ENCODE measurements at regions not wholly inside any gene's neighbourhood (a gene's known extent, or its start where the extent isn't known, plus 50 kb on each side); places are given as distances from the start of the nearest gene placed in this dataset.

DNA sequence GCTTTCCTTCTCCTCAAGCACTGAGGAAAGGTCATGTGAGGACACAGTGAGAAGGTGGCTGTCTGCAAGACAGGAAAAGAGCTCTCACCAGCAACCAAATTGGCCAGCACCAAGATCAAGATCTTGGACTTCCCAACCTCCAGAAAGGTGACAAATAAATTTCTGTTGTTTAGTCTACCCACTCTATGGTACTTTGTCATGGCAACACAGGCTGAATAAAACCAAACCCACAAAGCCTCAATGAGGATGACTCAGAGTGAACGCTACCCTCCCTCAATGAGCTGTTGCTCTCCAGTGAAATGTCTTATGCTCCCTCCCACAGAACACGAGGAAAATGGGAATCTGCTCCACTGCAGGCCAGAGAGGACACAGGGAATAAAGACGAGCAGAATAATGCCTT, 244.1 kb downstream of the RAB28 start (continued):
- TF ChIP-seq RFX5 (IDR thresholded peaks at IDR 0.05; ENCODE audit: low read length) (no peak), NFIC (IDR thresholded peaks at IDR 0.05; ENCODE audit: borderline replicate concordance) (no peak), JUND (IDR thresholded peaks at IDR 0.05) (no peak), SIN3A (IDR thresholded peaks at IDR 0.05; ENCODE audit: borderline replicate concordance, low read depth, low read length) (no peak)

- WGBS (ENCODE audit: low lambda C conversion rate), result 24% methylated on average over 2 of the region's 2 CpGs
- no peaks in the 10 kb centered on the region for H3K9me2 ChIP-seq
- TF ChIP-seq RAD21 (IDR thresholded peaks at IDR 0.05; ENCODE audit: low read length) (no peak), FOSL2 (IDR thresholded peaks at IDR 0.05; ENCODE audit: borderline replicate concordance, low read depth) (no peak), PBX3 (IDR thresholded peaks at IDR 0.05) (no peak), NFIC (IDR thresholded peaks at IDR 0.05; ENCODE audit: borderline replicate concordance) (no peak), FOXJ3 (CRISPR knock-in tag; IDR thresholded peaks at IDR 0.05) (no peak), SMC3 (IDR thresholded peaks at IDR 0.05; ENCODE audit: low read depth, low read length) (no peak), POLR2AphosphoS5 (IDR thresholded peaks at IDR 0.05; ENCODE audit: low read depth, low read length) (no peak), SIN3A (IDR thresholded peaks at IDR 0.05; ENCODE audit: borderline replicate concordance, low read depth, low read length) (no peak), IRF3 (IDR thresholded peaks at IDR 0.05; ENCODE audit: low read depth, low read length) (no peak), CTCF (IDR thresholded peaks at IDR 0.05) (no peak), RXRA (IDR thresholded peaks at IDR 0.05; ENCODE audit: borderline replicate concordance, low read depth) (no peak), ELF1 (IDR thresholded peaks at IDR 0.05) (no peak), GABPA (IDR thresholded peaks at IDR 0.05; ENCODE audit: low read depth) (no peak), MXI1 (IDR thresholded peaks at IDR 0.05; ENCODE audit: low read depth, low read length) (no peak), NRF1 (IDR thresholded peaks at IDR 0.05; ENCODE audit: low read depth, low read length) (no peak), RFX5 (IDR thresholded peaks at IDR 0.05; ENCODE audit: low read length) (no peak)
- TF ChIP-seq, protein P1, sequence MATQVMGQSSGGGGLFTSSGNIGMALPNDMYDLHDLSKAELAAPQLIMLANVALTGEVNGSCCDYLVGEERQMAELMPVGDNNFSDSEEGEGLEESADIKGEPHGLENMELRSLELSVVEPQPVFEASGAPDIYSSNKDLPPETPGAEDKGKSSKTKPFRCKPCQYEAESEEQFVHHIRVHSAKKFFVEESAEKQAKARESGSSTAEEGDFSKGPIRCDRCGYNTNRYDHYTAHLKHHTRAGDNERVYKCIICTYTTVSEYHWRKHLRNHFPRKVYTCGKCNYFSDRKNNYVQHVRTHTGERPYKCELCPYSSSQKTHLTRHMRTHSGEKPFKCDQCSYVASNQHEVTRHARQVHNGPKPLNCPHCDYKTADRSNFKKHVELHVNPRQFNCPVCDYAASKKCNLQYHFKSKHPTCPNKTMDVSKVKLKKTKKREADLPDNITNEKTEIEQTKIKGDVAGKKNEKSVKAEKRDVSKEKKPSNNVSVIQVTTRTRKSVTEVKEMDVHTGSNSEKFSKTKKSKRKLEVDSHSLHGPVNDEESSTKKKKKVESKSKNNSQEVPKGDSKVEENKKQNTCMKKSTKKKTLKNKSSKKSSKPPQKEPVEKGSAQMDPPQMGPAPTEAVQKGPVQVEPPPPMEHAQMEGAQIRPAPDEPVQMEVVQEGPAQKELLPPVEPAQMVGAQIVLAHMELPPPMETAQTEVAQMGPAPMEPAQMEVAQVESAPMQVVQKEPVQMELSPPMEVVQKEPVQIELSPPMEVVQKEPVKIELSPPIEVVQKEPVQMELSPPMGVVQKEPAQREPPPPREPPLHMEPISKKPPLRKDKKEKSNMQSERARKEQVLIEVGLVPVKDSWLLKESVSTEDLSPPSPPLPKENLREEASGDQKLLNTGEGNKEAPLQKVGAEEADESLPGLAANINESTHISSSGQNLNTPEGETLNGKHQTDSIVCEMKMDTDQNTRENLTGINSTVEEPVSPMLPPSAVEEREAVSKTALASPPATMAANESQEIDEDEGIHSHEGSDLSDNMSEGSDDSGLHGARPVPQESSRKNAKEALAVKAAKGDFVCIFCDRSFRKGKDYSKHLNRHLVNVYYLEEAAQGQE (IDR thresholded peaks at IDR 0.05; ENCODE audit: low read depth, low read length), result no peak
- no peak for DNase-seq
- CTCF ChIA-PET, result interaction anchor here (1.0 kb wide), 1 partner anchor 10 kb away, joined by 5 read pairs; no protein-coding TSS in a partner anchor
- H2AFZ ChIP-seq (ENCODE audit: low read depth), result no peak overlapping the region
- H3K4me3 ChIP-seq (ENCODE audit: low read depth in 2 of 2, low read length in 1 of 2), result no peak overlapping the region
- H3K27me3 ChIP-seq (ENCODE audit: insufficient read depth), result no peaks in the 10 kb centered on the region
- no peak overlapping the region for H3K9ac ChIP-seq
- no peak overlapping the region for H3K4me2 ChIP-seq
- H3K9me3 ChIP-seq, result no peaks in the 10 kb centered on the region
- H3K27ac ChIP-seq (ENCODE audit: low read depth in 2 of 2, low read length in 1 of 2), result no peak overlapping the region
- no peaks in the 10 kb centered on the region for H3K36me3 ChIP-seq (replicated peaks in 1 of 2; ENCODE audit: control insufficient read depth in 1 of 2, insufficient read depth in 2 of 2, low read length in 1 of 2)
- H3K4me1 ChIP-seq (ENCODE audit: control insufficient read depth in 1 of 2, insufficient read depth in 2 of 2, low read depth in 1 of 2, low read length in 1 of 2), result no peaks in the 10 kb centered on the region
- no peaks in the 10 kb centered on the region for H3K79me2 ChIP-seq (ENCODE audit: insufficient read depth)
- H4K20me1 ChIP-seq (ENCODE audit: insufficient read depth), result no peaks in the 10 kb centered on the region
- POLR2A ChIA-PET, result no interaction called here
- H3F3A ChIP-seq (replicated peaks; ENCODE audit: insufficient read depth), result no peaks in the 10 kb centered on the region
These were observed 245.2 kb downstream of the RAB28 start for GRCh38 chr4:13238936-13239335.
